Stimulated activated naive CD8-positive, alpha-beta T cell treated with anti-CD3 and anti-CD28 coated beads, Interleukin-15, amount 100 ng/mL, for 72 hours (primary cell): ENCODE measurements at regions not wholly inside any gene's neighbourhood (a gene's known extent, or its start where the extent isn't known, plus 50 kb on each side); places are given as distances from the start of the nearest gene placed in this dataset.

Source experiments
- ATAC-seq: fragments of 150-1000 bp; cut with Tn5 transposase; 2 replicates; pipeline ENCODE4 v1.10.0; 2021; ENCODE audit warnings: mild to moderate bottlenecking, moderate library complexity
- DNase-seq, 2 donors: peaks; one replicate each; pipeline ENCODE4 v3.0.0; 2021 to 2022
- H3K27ac Mint-ChIP-seq, 2 donors: one replicate each; pipeline ENCODE4 v1.8.0; 2022; ENCODE audit warnings: mild to moderate bottlenecking in 2 of 2, mixed read lengths in 2 of 2, moderate library complexity in 2 of 2
- H3K27me3 Mint-ChIP-seq: one replicate; pipeline ENCODE4 v1.8.0; 2022; ENCODE audit warnings: mixed read lengths
- H3K4me1 Mint-ChIP-seq: one replicate; pipeline ENCODE4 v1.8.0; 2022; ENCODE audit warnings: mild to moderate bottlenecking, mixed read lengths
- H3K4me3 Mint-ChIP-seq, 2 donors: one replicate each; pipeline ENCODE4 v1.8.0; 2022; ENCODE audit warnings: mild to moderate bottlenecking in 2 of 2, mixed read lengths in 2 of 2, moderate library complexity in 1 of 2
- H3K9me3 Mint-ChIP-seq, 2 donors: one replicate each; pipeline ENCODE4 v1.8.0; 2022; ENCODE audit warnings: mixed read lengths in 2 of 2

GRCh38 chr5:56282951-56283350 lies 49.8 kb upstream of the ANKRD55 start:
- Mint-ChIP-seq H3K27me3 (no peaks in the 10 kb centered on the region), H3K27ac (no peak overlapping the region), H3K4me3 (no peak overlapping the region), H3K4me1 (no peaks in the 10 kb centered on the region), H3K9me3 (no peaks in the 10 kb centered on the region)
- DNase-seq: no peak
- ATAC-seq: no peak
